ENCODE measurements at regions not wholly inside any gene's neighbourhood (a gene's known extent, or its start where the extent isn't known, plus 50 kb on each side); places are given as distances from the start of the nearest gene placed in this dataset.

- ATAC-seq (no peak), DNase-seq (ENCODE audit: low read depth, low spot score) (no peak)
- in situ Hi-C loops (cut with HindIII; ENCODE audit: low pct_unique_long_range_greater_than_20kb, low sequenced_read_pairs): no loop called here
Measured at GRCh38 chr3:132198516-132198915, 118.7 kb upstream of the ACP3 start.

GRCh38 chr3:132199451-132199850, 117.8 kb upstream of the ACP3 start:
- Histone ChIP-seq H3K9me3 (ENCODE audit: control insufficient read depth, insufficient read depth, low read depth, low read length) (no peaks in the 10 kb centered on the region), H3K4me1 (ENCODE audit: control insufficient read depth, insufficient read depth, low read length) (no peaks in the 10 kb centered on the region), H3K27me3 (ENCODE audit: control insufficient read depth, insufficient read depth, low read length) (no peaks in the 10 kb centered on the region; the same call in 1 of the 2 replicates), H3K36me3 (ENCODE audit: control insufficient read depth, insufficient read depth, low read length) (no peaks in the 10 kb centered on the region), H3K4me3 (ENCODE audit: low read depth in 2 of 2, low read length in 2 of 2) (no peak overlapping the region), H3K27ac (ENCODE audit: low read length) (no peak overlapping the region)
- no peak for ATAC-seq
- in situ Hi-C loops (cut with HindIII; ENCODE audit: low pct_unique_long_range_greater_than_20kb, low sequenced_read_pairs): no loop called here
- POLR2A ChIA-PET: no interaction called here
- CTCF ChIA-PET: no interaction called here
- TF ChIP-seq CTCF (IDR thresholded peaks at IDR 0.05): no peak
- no peak for TF ChIP-seq POLR2AphosphoS5 (IDR thresholded peaks at IDR 0.05; ENCODE audit: low read depth, low read length)
- no peak for TF ChIP-seq TCF7L2 (IDR thresholded peaks at IDR 0.05; ENCODE audit: low read depth, low read length)
- no peak for TF ChIP-seq SIN3A (IDR thresholded peaks at IDR 0.05; ENCODE audit: borderline replicate concordance, insufficient read depth, low read depth, low read length)
- no peak for TF ChIP-seq REST (IDR thresholded peaks at IDR 0.05; ENCODE audit: insufficient read depth in 1 of 2, low read depth in 2 of 2, low read length in 1 of 2)
- DNase-seq (ENCODE audit: low read depth, low spot score): no peak
- BruUV-seq (replicated peaks): no TSS peak
- intact Hi-C loops (cut with micrococcal nuclease; ENCODE audit: unreplicated experiment): no loop called here

More at GRCh38 chr3:132198516-132198915, 118.7 kb upstream of the ACP3 start:
- Histone ChIP-seq H3K27ac (ENCODE audit: low read length) (no peak overlapping the region), H3K4me1 (ENCODE audit: control insufficient read depth, insufficient read depth, low read length) (no peaks in the 10 kb centered on the region), H3K9me3 (ENCODE audit: control insufficient read depth, insufficient read depth, low read depth, low read length) (no peaks in the 10 kb centered on the region), H3K36me3 (ENCODE audit: control insufficient read depth, insufficient read depth, low read length) (no peaks in the 10 kb centered on the region), H3K4me3 (ENCODE audit: low read depth in 2 of 2, low read length in 2 of 2) (no peak overlapping the region), H3K27me3 (ENCODE audit: control insufficient read depth, insufficient read depth, low read length) (no peaks in the 10 kb centered on the region; the same call in 1 of the 2 replicates)
- CTCF ChIA-PET: no interaction called here
- no peak for TF ChIP-seq TCF7L2 (IDR thresholded peaks at IDR 0.05; ENCODE audit: low read depth, low read length)
- no peak for TF ChIP-seq REST (IDR thresholded peaks at IDR 0.05; ENCODE audit: insufficient read depth in 1 of 2, low read depth in 2 of 2, low read length in 1 of 2)
- TF ChIP-seq CTCF (IDR thresholded peaks at IDR 0.05): no peak
- TF ChIP-seq POLR2AphosphoS5 (IDR thresholded peaks at IDR 0.05; ENCODE audit: low read depth, low read length): no peak
- TF ChIP-seq SIN3A (IDR thresholded peaks at IDR 0.05; ENCODE audit: borderline replicate concordance, insufficient read depth, low read depth, low read length): no peak
- BruUV-seq (replicated peaks): no TSS peak
- POLR2A ChIA-PET: no interaction called here
- intact Hi-C loops (cut with micrococcal nuclease; ENCODE audit: unreplicated experiment): no loop called here

Data from Panc1 (cell line).